ENCODE measurements at regions not wholly inside any gene's neighbourhood (a gene's known extent, or its start where the extent isn't known, plus 50 kb on each side); places are given as distances from the start of the nearest gene placed in this dataset.

- TF ChIP-seq, protein P1, sequence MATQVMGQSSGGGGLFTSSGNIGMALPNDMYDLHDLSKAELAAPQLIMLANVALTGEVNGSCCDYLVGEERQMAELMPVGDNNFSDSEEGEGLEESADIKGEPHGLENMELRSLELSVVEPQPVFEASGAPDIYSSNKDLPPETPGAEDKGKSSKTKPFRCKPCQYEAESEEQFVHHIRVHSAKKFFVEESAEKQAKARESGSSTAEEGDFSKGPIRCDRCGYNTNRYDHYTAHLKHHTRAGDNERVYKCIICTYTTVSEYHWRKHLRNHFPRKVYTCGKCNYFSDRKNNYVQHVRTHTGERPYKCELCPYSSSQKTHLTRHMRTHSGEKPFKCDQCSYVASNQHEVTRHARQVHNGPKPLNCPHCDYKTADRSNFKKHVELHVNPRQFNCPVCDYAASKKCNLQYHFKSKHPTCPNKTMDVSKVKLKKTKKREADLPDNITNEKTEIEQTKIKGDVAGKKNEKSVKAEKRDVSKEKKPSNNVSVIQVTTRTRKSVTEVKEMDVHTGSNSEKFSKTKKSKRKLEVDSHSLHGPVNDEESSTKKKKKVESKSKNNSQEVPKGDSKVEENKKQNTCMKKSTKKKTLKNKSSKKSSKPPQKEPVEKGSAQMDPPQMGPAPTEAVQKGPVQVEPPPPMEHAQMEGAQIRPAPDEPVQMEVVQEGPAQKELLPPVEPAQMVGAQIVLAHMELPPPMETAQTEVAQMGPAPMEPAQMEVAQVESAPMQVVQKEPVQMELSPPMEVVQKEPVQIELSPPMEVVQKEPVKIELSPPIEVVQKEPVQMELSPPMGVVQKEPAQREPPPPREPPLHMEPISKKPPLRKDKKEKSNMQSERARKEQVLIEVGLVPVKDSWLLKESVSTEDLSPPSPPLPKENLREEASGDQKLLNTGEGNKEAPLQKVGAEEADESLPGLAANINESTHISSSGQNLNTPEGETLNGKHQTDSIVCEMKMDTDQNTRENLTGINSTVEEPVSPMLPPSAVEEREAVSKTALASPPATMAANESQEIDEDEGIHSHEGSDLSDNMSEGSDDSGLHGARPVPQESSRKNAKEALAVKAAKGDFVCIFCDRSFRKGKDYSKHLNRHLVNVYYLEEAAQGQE (IDR thresholded peaks at IDR 0.05) = no peak
- no peak for TF ChIP-seq CTCF (IDR thresholded peaks at IDR 0.05; ENCODE audit: low read depth, low read length, missing input control)
- no peak for TF ChIP-seq ATF3 (IDR thresholded peaks at IDR 0.05)
- no peak for TF ChIP-seq YY1 (IDR thresholded peaks at IDR 0.05)
- TF ChIP-seq SP1 (IDR thresholded peaks at IDR 0.05) = no peak
- TF ChIP-seq JUND (IDR thresholded peaks at IDR 0.05) = no peak
Observed at GRCh38 chr20:6579824-6580223, 187.7 kb upstream of the BMP2 start.
